GM13976 (cell line): ENCODE measurements at regions not wholly inside any gene's neighbourhood (a gene's known extent, or its start where the extent isn't known, plus 50 kb on each side); places are given as distances from the start of the nearest gene placed in this dataset.
"Not testable (repeated sequence)": the region's sequence is repeated elsewhere in the genome, so short reads cannot be mapped to it uniquely, and the experiment has no call there.

Source experiments
- DNase-seq: peaks from one replicate; pipeline ENCODE4 v3.0.0; 2012; ENCODE audit warnings: low spot score
- in situ Hi-C: fragments of 300-500 bp; cut with MboI; formaldehyde crosslinking; loops from one replicate; pipeline ENCODE4 v1.12.0; 2022; ENCODE audit warnings: low sequenced_read_pairs, mixed read lengths, inconsistent platforms; ENCODE audit not compliant: unreplicated experiment
- TF ChIP-seq, protein P1 (sequence below): IDR thresholded peaks from 2 replicates; pipeline ENCODE4 v1.5.1; 2012; ENCODE audit warnings: borderline replicate concordance, mild to moderate bottlenecking; ENCODE audit not compliant: insufficient read depth; ENCODE audit errors: extremely low read depth, missing control alignments, control extremely low read depth

GRCh38 chr2:37739153-37739552, 67.7 kb upstream of the CDC42EP3 start:
- TF ChIP-seq, protein P1, sequence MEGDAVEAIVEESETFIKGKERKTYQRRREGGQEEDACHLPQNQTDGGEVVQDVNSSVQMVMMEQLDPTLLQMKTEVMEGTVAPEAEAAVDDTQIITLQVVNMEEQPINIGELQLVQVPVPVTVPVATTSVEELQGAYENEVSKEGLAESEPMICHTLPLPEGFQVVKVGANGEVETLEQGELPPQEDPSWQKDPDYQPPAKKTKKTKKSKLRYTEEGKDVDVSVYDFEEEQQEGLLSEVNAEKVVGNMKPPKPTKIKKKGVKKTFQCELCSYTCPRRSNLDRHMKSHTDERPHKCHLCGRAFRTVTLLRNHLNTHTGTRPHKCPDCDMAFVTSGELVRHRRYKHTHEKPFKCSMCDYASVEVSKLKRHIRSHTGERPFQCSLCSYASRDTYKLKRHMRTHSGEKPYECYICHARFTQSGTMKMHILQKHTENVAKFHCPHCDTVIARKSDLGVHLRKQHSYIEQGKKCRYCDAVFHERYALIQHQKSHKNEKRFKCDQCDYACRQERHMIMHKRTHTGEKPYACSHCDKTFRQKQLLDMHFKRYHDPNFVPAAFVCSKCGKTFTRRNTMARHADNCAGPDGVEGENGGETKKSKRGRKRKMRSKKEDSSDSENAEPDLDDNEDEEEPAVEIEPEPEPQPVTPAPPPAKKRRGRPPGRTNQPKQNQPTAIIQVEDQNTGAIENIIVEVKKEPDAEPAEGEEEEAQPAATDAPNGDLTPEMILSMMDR: no peak
- DNase-seq: no peak
- in situ Hi-C loops: no loop called here

DNA sequence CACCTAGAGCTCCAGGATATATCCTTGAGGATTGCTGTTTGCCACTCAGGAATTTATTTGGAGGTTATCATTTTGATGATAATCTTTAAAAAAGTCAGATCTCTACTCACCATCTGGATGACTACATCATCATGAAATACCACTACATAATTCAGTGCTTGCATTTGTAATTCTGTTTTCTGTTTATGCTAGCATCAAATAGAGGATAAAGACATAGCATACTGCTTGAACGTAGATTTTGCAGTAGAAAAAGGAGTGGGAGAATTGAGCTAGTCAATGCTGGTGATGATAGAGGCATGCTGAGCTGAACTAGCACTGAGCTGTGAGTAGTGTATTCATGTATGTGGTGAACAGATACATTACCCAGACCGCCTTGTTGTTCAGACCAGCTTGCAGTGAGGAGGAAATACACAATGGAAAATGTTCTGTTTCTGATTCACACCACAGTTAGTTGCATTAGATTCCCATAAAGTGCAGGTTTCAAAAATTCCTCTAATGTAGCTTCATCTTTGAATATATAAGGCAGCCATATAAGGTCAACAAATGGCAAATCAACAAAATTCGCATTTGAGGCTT, 68.8 kb upstream of the CDC42EP3 start:
- DNase-seq: no peak
- in situ Hi-C loops: no loop called here
- TF ChIP-seq, protein P1: no peak

GRCh38 chr2:37742286-37742685, 70.8 kb upstream of the CDC42EP3 start:
- in situ Hi-C loops: no loop called here
- DNase-seq: no peak

DNA sequence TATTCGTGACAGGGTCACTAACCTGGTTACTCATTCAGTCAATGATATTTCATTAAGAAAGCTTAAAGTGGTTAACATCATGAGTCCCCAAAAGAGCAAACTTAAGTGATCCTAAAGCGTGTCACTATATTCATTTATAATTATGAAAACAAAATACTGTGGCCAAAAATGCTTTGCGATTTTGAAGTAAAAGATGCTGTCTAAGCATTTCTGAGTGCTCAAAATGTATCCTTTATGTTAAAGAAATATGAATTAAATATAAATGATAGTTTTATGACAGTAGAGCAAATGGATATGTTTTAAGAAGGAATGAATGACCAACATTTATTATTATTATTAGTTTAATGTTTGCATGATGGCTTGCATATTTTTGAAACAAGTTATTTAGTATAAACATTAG, 72.6 kb upstream of the CDC42EP3 start:
- DNase-seq: no peak
- in situ Hi-C loops: no loop called here
- TF ChIP-seq, protein P1: no peak

More at GRCh38 chr2:37742286-37742685, 70.8 kb upstream of the CDC42EP3 start:
- TF ChIP-seq, protein P1: no peak

GRCh38 chr2:37744961-37745360, 73.5 kb upstream of the CDC42EP3 start:
- in situ Hi-C loops, DNase-seq: not testable (repeated sequence)

- DNase-seq, in situ Hi-C loops: not testable (repeated sequence)
Observed at GRCh38 chr2:37746011-37746410, 74.6 kb upstream of the CDC42EP3 start.

DNA sequence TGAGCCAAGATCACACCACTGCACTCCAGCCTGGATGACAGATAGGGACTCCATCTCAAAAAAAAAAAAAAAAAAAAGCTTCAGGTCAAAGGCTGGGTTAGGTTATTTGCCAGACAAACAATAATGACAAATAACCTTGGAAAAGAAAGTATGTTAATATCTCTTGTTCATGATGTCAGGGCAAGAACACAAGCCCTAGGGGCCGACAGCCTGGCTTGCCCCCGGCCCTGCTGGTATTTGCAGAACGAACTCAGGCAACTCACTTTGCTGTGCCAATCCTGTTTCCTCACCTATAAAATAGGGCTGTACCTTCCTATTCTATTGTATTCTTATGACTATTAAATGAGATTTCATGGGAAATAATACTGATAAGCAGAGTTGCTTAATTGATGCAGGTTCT, 75.4 kb upstream of the CDC42EP3 start:
- TF ChIP-seq, protein P1: no peak
- in situ Hi-C loops: no loop called here
- no peak for DNase-seq

GRCh38 chr2:37748541-37748940, 77.1 kb upstream of the CDC42EP3 start:
- TF ChIP-seq, protein P1: no peak
- in situ Hi-C loops: no loop called here
- no peak for DNase-seq

- DNase-seq, in situ Hi-C loops: not testable (repeated sequence)
Observed at GRCh38 chr2:37750286-37750685, 78.8 kb upstream of the CDC42EP3 start.
